ENCODE measurements at regions not wholly inside any gene's neighbourhood (a gene's known extent, or its start where the extent isn't known, plus 50 kb on each side); places are given as distances from the start of the nearest gene placed in this dataset.

DNA sequence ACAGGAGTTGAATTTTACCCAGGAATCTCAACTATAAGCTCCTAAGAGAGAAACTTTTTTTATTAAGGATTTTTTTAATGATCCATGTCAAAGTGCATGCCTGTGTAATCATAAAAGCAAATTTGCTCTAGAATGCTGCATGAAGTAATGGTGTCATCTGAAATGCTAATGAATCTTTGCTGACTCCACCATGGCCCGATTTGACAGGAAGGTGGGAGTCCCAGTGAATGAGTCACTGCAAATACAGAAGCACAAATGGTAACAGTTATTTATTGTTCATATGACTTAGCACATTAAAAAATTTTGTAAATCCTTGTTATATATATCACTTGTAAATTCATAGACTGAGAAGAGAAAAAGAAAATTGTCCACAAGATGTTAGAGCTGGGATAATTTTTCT lies 341.3 kb downstream of the RASEF start:
- no peaks in the 10 kb centered on the region for H3K27me3 Mint-ChIP-seq (ENCODE audit: low read depth)
- no peak for DNase-seq (ENCODE audit: low spot score in 2 of 2, unreplicated experiment in 2 of 2)
- peaks cover 7% of the 10 kb centered on the region for H3K4me1 Mint-ChIP-seq
- H3K9me3 Mint-ChIP-seq, result peaks cover 23% of the 10 kb centered on the region
- H3K4me3 Mint-ChIP-seq, result no peak overlapping the region
- TF ChIP-seq, protein P1, sequence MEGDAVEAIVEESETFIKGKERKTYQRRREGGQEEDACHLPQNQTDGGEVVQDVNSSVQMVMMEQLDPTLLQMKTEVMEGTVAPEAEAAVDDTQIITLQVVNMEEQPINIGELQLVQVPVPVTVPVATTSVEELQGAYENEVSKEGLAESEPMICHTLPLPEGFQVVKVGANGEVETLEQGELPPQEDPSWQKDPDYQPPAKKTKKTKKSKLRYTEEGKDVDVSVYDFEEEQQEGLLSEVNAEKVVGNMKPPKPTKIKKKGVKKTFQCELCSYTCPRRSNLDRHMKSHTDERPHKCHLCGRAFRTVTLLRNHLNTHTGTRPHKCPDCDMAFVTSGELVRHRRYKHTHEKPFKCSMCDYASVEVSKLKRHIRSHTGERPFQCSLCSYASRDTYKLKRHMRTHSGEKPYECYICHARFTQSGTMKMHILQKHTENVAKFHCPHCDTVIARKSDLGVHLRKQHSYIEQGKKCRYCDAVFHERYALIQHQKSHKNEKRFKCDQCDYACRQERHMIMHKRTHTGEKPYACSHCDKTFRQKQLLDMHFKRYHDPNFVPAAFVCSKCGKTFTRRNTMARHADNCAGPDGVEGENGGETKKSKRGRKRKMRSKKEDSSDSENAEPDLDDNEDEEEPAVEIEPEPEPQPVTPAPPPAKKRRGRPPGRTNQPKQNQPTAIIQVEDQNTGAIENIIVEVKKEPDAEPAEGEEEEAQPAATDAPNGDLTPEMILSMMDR (IDR thresholded peaks at IDR 0.05; ENCODE audit: unreplicated experiment), result no peak
- H3K36me3 Mint-ChIP-seq, result no peaks in the 10 kb centered on the region
- no peak overlapping the region for H3K27ac Mint-ChIP-seq

DNA sequence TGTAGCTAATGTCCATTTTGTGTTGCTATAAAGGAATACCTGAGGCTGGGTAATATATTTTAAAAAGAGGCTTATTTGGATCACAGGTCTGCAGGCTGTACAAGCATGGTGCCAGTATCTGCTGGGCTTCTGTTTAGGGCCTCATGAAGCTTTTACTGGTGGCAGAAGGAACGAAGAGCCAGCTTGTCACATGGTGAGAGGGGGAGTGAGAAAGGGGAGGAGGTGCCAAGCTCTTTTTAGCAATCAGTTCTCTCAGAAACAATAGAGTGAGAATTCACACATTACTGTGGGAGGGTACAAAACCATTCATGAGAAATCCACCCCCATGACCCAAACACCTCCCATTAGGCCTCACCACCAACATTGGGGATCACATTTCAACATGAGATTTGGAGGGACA lies 340.9 kb downstream of the RASEF start:
- DNase-seq (ENCODE audit: low spot score in 2 of 2, unreplicated experiment in 2 of 2), result no peak
- TF ChIP-seq, protein P1 (IDR thresholded peaks at IDR 0.05; ENCODE audit: unreplicated experiment), result no peak
- H3K4me3 Mint-ChIP-seq, result no peak overlapping the region
- H3K27ac Mint-ChIP-seq, result peak overlapping the region; percentile 39
- H3K27me3 Mint-ChIP-seq (ENCODE audit: low read depth), result no peaks in the 10 kb centered on the region
- H3K9me3 Mint-ChIP-seq, result peaks cover 21% of the 10 kb centered on the region
- peaks cover 7% of the 10 kb centered on the region for H3K4me1 Mint-ChIP-seq
- H3K36me3 Mint-ChIP-seq, result no peaks in the 10 kb centered on the region

DNA sequence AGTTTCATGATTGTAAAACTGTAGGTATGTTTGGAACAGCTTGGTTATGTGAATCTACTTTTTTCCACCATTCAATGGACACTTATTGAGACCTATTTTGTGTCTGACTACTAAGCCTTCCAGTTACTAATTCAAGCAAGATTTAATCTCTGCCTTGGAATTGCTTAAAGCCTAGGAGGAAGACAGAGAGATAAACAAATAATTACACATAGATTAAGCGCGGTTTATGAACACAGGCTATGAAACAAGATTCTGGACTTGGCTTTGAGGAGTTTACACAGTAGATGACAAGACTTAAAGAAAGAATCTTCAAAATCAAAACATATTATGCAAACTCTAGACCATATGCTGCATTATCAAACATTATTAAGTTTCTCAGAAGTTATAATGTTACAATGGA lies 340.4 kb downstream of the RASEF start:
- no peak for DNase-seq (ENCODE audit: low spot score in 2 of 2, unreplicated experiment in 2 of 2)
- Mint-ChIP-seq H3K36me3 (no peaks in the 10 kb centered on the region), H3K4me1 (peaks cover 7% of the 10 kb centered on the region), H3K9me3 (peaks cover 16% of the 10 kb centered on the region), H3K27me3 (ENCODE audit: low read depth) (no peaks in the 10 kb centered on the region), H3K4me3 (no peak overlapping the region), H3K27ac (no peak overlapping the region)
- TF ChIP-seq, protein P1 (IDR thresholded peaks at IDR 0.05; ENCODE audit: unreplicated experiment), result no peak

DNA sequence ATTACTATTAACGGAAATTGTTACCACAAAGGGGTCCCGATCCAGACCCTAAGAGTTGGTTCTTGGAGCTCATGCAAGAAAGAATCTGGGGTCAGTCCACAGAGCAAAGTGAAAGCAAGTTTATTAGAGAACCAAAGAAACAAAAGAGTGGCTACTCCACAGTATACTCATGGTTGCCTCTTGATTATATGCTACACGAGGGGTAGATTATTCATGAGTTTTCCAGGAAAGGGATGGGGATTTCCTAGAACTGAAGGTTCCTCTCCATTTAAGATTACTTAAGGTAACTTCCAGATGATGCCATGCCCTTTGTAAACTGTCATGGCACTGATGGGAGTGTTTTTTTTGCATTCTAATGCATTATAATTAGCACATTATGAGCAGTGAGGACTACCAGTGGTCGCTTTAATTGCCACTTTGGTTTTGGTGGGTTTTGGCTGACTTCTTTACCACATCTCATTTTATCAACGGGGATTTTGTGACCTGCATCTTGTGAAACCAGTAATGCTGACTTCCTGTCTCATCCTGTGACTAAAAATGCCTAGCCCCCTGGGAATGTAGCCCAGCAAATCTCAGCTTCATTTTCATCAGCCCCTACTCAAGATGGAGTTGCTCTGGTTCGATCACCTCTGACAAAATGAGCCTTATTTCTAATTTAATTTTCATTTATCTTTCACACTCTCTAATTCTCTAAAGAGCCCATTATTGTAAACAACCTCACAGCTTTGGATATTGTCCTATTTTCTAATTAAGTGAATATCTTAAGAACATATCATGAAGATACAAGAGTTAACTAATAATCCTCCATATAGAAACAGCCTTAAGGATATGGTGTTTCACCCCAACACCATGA lies 336.3 kb downstream of the RASEF start:
- DNase-seq (ENCODE audit: low spot score in 2 of 2, unreplicated experiment in 2 of 2), result no peak
- Mint-ChIP-seq H3K9me3 (no peaks in the 10 kb centered on the region), H3K36me3 (no peaks in the 10 kb centered on the region), H3K4me3 (no peak overlapping the region), H3K4me1 (peaks cover 7% of the 10 kb centered on the region), H3K27ac (no peak overlapping the region), H3K27me3 (ENCODE audit: low read depth) (no peaks in the 10 kb centered on the region)
- TF ChIP-seq, protein P1 (IDR thresholded peaks at IDR 0.05; ENCODE audit: unreplicated experiment), result no peak

DNA sequence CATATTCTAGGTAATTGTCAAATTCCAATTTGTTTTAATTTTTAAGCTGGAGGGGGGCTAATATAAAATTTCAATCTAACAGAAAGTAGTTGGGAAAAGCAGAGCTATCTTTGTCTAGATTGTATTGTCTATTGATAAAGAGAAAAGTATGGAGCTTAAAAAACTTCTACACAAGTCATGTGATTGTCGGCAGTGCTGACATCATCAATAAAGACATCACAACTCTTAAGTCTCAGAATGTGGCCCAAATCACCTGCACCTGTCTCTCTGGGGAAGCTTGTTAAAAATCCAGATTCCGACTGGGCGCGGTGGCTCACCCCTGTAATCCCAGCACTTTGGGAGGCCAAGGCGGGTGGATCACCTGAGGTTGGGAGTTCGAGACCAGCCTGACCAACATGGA lies 333.8 kb downstream of the RASEF start:
- no peak for DNase-seq (ENCODE audit: low spot score in 2 of 2, unreplicated experiment in 2 of 2)
- Mint-ChIP-seq H3K27me3 (ENCODE audit: low read depth) (no peaks in the 10 kb centered on the region), H3K9me3 (no peaks in the 10 kb centered on the region), H3K36me3 (no peaks in the 10 kb centered on the region), H3K27ac (no peak overlapping the region), H3K4me3 (no peak overlapping the region), H3K4me1 (peaks cover 10% of the 10 kb centered on the region)
- TF ChIP-seq, protein P1 (IDR thresholded peaks at IDR 0.05; ENCODE audit: unreplicated experiment), result no peak

Data from mesothelial cell of epicardium (in vitro differentiated cells).